ENCODE measurements at regions not wholly inside any gene's neighbourhood (a gene's known extent, or its start where the extent isn't known, plus 50 kb on each side); places are given as distances from the start of the nearest gene placed in this dataset.

GRCh38 chr10:62705789-62706188 is 98.7 kb upstream of the ADO start:
- H3K4me3 ChIP-seq (replicated peaks; ENCODE audit: low read depth, low read length): no peak overlapping the region
- no peak for TF ChIP-seq CTCF (IDR thresholded peaks at IDR 0.05; ENCODE audit: low read length, missing control alignments)
- no peak for DNase-seq (ENCODE audit: low read depth)

- no peak for TF ChIP-seq CTCF (IDR thresholded peaks at IDR 0.05; ENCODE audit: low read length, missing control alignments)
- H3K4me3 ChIP-seq (replicated peaks; ENCODE audit: low read depth, low read length): no peak overlapping the region
- no peak for DNase-seq (ENCODE audit: low read depth)
Observed at GRCh38 chr10:62707810-62708209, 96.7 kb upstream of the ADO start.

GRCh38 chr10:62708569-62708968 is 96.0 kb upstream of the ADO start:
- H3K4me3 ChIP-seq (replicated peaks; ENCODE audit: low read depth, low read length): no peak overlapping the region
- DNase-seq (ENCODE audit: low read depth): no peak
- TF ChIP-seq CTCF (IDR thresholded peaks at IDR 0.05; ENCODE audit: low read length, missing control alignments): no peak

GRCh38 chr10:62709200-62709599 is 95.3 kb upstream of the ADO start:
- DNase-seq (ENCODE audit: low read depth): no peak

GRCh38 chr10:62710182-62710581 is 94.3 kb upstream of the ADO start:
- no peak overlapping the region for H3K4me3 ChIP-seq (replicated peaks; ENCODE audit: low read depth, low read length)
- no peak for DNase-seq (ENCODE audit: low read depth)
- TF ChIP-seq CTCF (IDR thresholded peaks at IDR 0.05; ENCODE audit: low read length, missing control alignments): no peak

More at GRCh38 chr10:62709200-62709599, 95.3 kb upstream of the ADO start:
- no peak overlapping the region for H3K4me3 ChIP-seq (replicated peaks; ENCODE audit: low read depth, low read length)
- TF ChIP-seq CTCF (IDR thresholded peaks at IDR 0.05; ENCODE audit: low read length, missing control alignments): no peak

- H3K4me3 ChIP-seq (replicated peaks; ENCODE audit: low read depth, low read length): no peak overlapping the region
- TF ChIP-seq CTCF (IDR thresholded peaks at IDR 0.05; ENCODE audit: low read length, missing control alignments): no peak
- no peak for DNase-seq (ENCODE audit: low read depth)
Observed at GRCh38 chr10:62715383-62715782, 89.1 kb upstream of the ADO start.

GRCh38 chr10:62718585-62718984 is 85.9 kb upstream of the ADO start:
- DNase-seq (ENCODE audit: low read depth): no peak
- no peak for TF ChIP-seq CTCF (IDR thresholded peaks at IDR 0.05; ENCODE audit: low read length, missing control alignments)
- H3K4me3 ChIP-seq (replicated peaks; ENCODE audit: low read depth, low read length): no peak overlapping the region
